ENCODE measurements at regions not wholly inside any gene's neighbourhood (a gene's known extent, or its start where the extent isn't known, plus 50 kb on each side); places are given as distances from the start of the nearest gene placed in this dataset.

DNA sequence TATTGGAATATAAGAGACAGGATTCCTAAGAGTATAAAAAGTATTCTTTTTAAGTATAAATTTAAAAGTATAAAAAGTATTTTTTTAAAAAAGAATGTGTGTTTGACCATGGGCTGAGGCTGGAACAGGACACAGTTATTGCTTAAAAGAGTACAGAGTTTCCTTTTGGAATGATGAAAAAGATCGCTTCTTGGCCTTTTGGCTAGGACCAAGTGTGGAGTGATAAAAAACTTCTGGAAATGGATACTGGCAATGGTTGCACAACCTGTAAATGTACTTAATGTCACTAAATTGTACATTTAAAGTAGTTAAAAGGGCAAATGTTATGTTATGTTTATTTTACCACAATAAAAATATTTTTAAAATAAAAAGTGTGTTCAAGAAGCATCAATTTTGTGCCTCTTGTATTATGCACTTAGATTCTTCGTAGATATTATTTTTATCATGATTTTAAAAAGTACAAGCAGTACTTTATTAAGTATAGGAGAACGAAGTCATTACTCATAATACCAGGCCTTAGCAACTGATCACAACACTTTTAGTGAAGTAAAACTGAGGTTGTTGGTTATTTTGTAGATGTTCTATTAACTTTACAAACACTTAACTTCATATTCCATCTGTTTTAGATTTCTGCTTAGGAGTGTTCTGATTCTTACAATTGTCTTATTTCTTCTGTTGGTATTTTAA is 389.1 kb upstream of the ZP4 start:
- no peak for DNase-seq (ENCODE audit: low spot score)

DNA sequence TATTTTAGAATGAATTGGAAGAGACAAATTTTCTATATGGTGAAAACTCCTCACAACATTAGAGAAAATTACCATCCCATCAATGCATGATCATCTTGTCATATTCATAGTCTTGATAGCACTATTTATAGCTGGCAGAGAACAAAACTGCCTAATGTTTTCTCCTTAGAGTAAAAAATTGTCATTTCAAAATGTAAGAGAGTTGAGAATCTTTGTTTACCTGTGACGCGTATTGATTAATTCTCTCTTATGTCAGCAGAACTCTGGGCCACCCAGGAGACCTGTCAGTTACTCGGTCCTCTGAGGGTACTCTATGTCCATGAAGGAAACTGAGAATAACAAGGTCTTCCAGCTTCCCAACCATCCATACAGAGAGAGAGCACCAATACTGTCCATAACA is 381.4 kb upstream of the ZP4 start:
- no peak for DNase-seq (ENCODE audit: low spot score)

DNA sequence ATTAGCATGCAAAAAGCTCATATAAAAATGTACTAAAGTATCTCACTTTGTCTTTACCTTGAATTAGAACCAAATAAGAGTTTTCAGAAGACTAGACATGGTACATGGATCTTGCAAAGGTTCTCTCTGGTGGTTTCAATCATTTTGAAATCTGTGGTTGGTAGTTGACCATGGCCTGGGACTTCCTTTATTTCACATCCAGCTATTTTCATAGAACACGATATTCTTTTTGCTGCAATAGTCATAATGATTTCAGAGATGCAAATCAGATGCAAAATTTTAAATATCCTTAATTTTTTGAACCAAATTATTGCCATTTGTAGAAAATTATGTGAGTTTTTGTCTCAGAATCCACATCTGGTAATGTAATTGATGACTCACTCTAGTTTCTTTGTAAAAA is 375.1 kb upstream of the ZP4 start:
- no peak for DNase-seq (ENCODE audit: low spot score)

DNA sequence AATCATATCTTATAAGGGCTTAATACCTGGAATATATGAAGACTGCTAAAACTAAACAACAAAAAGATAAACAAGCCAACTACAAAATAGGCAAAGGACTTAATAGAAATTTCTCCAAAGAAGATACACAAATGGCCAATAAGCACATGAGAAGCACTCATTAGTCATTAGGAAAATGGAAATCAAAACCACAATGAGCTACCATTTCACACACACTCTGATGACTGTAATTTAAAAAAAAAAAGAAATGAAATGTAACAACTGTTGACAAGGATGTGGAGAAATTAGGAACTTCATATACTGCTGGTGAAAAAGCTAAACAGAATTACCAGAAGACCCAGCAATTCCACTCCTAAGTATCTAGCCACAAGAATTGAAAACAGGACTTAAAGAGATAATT is 374.2 kb upstream of the ZP4 start:
- DNase-seq (ENCODE audit: low spot score): no peak

DNA sequence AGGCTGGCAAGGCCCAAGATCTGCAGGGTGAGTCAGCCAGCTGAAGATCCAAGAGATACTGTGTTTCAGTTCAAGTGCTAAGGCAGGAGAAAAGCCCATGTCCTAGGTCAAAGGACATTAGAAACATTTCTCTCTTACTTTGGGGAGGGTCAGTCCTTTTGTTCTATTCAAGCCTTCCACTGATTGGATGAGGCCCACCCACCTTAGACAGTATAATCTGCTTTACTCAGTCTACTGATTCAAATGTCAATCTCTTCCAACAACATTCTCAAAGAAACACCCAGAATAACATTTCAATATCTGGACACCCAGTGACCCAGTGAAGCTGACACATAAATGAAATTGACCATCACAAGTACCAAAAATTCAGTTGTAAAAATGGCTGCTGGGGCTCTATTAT is 367.8 kb upstream of the ZP4 start:
- DNase-seq (ENCODE audit: low spot score): no peak

DNA sequence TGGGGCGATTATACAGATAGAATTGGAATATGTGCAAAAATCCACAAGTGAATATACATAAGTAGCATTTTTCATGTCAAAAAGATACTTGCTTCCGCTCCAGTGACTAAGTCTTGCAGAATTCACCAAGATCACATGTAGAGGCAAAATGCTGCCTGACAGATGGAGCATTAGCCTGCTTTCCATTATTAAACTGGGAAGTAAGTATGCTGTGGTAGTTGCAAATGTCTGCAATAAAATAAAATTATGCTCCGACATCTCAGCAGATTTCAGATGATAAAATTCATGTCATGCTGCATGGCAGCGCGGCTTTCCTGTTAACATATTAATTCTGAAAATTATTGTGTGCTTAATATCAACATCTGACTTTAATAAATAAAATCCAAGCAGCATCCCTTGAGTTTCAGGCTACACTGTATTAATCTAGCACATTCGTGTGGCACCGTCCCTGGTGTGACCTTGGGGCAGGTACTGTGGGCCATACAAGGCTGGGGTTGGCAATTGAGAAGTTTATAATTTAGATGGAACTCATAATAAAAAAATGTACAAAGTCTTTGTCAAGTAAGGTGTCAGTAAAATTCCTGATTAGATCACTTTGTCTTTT is 366.4 kb upstream of the ZP4 start:
- DNase-seq (ENCODE audit: low spot score): no peak

DNA sequence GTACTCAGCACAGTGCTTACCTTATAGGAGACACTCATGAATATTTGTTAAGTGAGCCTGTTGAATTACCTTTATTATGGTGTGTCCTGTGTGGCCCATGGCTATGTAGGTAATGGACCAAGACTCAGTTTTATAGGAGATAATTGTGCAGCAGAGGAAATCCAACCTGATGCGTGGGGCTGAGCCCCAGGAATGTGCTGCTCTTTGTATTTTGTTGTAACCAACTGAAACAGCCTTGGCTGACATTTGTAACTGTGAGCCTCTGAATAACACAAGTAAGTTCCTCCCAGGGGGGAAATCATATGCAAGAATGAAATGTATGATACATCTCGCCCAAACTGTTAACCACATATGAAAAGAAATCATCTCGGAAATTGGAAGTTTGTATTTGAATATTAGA is 364.2 kb upstream of the ZP4 start:
- DNase-seq (ENCODE audit: low spot score): no peak

DNA sequence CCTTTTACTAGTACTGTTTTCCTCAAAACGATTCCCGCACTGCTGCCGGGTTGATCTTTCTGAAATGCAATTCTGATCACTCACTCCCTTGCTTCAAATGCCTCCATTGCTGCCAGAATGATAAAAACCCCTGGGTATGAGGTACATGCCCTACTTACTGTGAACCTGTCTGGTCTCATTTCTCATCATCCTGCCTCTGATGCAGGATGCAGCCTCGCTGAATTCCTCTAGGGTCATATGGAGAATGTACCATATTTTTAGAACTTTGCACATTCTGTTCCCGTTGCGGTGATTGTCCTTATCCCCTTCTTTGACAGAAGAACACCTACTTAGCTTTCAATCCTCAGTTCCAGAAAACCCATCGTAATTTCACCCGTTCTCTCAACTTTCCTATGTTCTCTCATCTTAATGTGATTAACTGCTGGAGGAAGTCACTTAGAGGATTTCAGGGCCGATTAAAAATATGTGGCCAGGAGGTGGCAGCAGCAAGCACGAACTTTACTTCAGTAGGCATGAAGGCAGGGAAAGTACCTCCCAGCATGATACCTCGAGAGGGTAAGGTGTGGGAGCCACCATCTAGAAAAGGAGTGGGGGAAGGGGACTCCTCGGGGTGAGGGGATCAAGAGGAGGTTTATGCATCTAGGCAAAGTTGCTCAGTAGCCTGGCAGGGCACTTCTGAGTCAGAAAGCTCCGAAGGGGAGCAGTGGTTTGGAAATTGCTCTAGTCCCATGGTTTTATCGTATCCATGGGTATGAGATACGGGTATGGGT is 361.5 kb upstream of the ZP4 start:
- peak; percentile 54 for DNase-seq (ENCODE audit: low spot score)

DNA sequence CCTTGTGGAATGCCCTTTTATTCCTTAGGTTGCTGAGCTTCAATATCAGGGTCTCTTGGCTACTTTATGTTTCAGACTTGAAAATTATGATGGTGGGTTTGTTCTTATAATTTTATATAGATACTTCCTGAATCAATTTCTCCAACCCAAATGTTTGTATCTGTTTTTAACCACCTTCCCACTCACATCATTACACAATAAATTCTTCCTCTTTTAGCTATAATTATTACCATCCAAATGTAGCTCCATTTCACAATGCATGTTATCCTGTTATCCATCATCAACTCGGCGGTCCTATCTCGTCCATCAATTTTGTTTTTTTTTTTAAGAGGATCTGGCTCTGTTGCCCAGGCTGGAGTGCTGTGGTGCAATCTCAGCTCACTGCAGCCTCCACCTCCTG is 357.6 kb upstream of the ZP4 start:
- no peak for DNase-seq (ENCODE audit: low spot score)

DNA sequence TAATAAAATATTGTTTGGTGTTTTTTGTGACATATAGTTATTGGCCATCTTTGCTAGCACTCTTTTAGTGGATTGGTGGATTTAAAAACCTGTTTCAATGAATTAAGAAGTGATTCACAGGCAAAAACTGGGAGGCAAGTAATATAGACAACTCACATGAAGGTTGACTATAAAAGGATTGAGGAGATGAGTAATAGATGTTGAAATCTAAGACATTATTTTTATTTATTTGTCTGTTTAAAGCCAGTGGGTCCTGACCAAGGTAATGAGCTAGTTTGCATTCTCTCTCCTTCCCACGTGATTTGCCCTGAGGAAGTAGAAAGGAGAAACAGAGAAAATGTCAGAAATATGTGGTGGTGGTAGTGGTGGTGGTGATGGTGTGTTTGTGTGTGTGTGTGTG is 351.5 kb upstream of the ZP4 start:
- no peak for DNase-seq (ENCODE audit: low spot score)

DNA sequence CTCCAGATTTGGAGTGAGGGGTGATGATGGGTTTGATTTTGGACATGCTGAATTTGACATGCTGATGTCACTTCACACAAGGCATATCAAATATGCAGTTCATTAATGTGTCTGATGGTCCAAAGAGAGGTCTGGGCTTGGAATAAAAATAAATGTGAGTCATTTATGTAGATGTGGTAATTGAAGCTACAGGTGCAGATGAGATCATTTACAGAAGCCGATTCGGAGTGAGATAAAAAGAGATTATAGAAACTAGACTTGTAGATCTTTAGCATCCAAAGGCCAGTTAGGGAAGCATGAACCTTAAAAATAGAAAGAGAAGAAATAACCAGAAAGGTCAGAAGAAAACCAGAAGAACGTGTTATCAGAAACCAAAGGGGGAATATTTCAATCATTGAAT is 350.9 kb upstream of the ZP4 start:
- no peak for DNase-seq (ENCODE audit: low spot score)

DNA sequence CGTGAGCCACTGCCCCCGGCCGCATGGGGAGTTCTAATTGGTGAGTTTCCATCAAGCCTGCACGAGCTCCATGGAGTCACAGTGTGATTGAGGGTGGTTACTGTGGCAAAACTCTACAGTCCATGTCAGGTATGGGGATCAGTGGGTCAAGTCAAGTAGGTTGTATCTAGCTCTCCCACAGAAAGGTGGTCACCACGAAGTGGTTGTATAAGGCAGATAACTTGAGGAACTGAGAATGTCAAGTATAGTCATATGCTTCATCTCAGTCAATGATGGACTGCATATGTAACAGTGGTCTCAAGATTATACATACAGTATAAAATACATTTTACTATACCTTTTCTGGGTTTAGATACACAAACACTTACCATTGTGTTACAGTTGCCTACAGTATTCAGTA is 348.6 kb upstream of the ZP4 start:
- DNase-seq (ENCODE audit: low spot score): no peak

DNA sequence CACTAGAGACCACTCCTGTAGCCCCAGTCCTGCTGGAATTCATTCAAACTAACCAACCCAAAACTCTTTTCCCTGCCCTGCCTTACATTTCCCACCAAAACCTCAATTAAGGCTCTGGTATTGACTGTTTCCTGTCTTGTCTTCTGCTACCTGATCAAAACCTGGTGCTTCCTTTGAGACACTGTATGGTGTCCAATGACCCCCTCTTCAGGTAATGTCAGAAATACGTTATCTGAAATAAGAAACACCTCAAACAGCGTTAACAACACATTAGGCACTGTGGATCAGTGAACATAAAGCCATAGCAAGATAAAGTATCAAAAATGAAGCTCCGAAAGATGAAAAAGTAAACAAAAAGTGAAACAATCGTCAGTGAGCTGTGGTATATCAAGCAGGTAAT is 343.2 kb upstream of the ZP4 start:
- no peak for DNase-seq (ENCODE audit: low spot score)

DNA sequence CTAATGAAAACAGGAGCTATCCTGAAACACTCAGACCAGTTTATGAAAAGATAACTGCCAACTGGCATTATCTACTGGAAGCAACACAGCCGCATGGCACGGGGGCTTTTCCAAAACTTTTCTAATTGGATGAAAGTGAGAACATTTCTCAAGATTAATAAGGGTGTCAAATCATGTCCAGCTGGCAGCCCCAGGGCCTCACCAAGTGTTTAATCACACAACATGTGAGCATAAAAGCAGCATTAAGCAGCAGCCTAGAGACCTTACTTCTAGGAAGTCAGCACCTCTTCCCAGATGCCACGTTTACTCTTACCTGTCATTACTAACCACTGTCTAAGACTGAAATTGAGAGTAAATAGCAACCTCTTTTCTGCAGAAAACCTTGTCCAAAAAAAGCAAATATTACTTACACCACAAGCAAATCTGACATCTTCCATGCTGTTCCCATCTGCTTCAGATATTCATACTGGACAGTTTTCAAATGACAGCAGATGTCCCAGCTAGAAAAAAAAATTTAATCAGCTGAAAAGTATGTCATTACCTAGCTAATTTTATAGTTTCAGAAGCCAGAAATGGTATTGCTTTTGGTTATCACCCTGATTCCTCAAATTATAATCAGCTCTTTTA is 341.5 kb upstream of the ZP4 start:
- DNase-seq (ENCODE audit: low spot score): no peak

DNA sequence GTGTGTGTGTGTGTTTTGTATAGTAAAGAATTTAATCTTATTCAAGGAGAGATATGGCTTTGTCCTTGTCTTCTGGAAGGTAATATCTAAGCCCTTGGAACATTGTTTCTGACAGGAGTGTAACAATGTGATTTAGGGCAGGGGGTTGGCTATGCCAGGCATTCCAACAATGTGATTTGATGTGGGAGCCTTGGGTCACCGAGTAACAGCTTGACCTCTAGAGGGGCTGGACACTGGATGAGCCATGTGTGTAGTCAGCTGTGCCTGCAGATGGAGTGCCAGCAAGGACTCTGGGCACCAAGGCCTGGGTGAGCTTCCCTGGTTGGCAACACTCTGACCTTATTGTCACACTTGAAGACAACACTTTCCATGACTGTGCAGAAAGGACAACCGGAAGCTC is 336.1 kb upstream of the ZP4 start:
- DNase-seq (ENCODE audit: low spot score): no peak

DNA sequence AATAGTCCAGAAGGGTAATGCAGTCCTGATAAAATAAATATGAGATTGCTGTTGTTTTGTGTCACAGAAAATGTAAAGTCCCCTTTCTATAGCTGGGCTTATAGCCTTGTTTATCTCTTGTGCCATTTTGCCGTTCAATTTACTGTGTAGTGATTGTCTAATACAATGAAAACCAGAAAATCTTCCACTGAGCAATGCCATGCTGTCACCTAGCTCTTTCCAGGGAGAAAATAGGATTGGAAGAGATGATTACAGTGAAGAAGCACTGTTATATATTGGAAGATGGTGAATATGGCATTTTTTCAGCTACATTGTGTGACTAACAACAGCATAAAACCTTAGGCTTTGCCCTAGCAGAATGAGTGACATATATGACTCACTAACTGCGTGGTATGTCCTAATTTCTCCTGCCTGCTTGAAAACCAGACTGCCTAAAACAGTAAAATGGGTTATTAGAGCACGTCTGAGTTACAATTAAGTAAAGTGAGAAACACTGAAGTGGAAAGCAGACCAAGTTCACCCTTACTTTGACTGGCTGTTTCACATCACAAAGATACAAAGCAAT is 332.4 kb upstream of the ZP4 start:
- peak; percentile 40 for DNase-seq (ENCODE audit: low spot score)

DNA sequence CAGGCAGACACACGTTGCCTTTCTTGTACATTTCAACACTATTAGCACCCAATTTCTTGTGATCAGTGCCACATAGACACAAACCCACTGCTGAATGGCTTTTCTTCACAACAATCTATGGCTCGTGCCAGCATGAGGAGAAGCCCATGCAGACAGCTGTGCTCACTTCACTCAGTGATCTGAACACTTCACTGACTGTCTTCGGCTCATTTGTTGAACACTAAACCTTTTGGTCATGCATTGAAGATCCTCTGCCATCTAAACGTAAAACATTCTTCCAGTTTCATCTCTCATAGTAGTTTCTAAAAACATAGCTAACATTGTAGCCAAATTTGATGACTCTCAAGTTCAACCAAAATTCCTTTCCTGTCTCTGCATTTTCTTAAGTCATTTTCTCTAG is 331.0 kb upstream of the ZP4 start:
- DNase-seq (ENCODE audit: low spot score): no peak

DNA sequence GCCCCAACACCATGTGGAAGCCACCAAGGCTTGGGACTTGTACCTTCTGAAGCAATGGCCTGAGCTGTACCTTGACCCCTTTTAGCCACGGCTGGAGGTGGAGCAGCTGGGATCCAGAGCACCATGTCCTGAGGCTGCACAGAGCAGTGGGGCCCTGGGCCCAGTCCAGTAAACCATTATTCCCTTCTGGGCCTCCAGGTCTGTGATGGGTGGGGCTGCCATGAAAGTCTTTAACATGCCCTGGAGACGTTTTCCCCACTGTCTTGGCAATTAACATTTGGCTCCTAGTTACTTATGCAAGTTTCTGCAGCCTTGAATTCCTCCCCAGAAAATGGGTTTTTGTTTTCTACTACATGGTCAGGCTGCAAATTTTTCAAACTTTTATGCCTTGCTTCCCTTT is 323.7 kb upstream of the ZP4 start:
- DNase-seq (ENCODE audit: low spot score): no peak

DNA sequence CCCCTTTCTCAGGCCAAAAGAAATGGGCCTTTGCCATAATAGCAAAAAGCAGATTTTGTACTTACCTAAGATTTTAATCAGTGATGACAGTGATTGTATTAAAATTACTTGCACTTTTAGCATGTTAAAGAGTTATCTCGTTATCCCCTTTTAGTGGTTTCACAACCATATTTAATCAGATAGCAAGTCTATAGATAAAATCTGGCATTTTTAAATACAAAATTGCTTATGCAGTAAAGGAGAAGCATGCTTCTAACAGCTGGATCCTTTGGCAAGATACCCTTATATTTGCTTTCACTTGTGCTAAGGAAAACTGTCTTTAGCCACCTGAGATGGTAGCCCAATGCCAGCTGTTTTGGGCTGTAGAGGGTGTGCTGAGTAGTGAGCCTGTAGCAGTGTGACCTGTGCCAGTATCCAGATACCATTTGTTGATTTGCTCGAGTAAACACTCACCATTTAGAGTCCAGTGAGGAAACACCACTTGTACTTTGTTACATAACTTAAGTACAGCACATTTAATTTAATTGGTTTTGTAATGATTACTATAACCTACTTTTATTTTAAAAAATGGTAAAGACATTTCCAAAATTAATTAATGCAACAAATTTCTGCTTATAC is 314.4 kb upstream of the ZP4 start:
- no peak for DNase-seq (ENCODE audit: low spot score)

DNA sequence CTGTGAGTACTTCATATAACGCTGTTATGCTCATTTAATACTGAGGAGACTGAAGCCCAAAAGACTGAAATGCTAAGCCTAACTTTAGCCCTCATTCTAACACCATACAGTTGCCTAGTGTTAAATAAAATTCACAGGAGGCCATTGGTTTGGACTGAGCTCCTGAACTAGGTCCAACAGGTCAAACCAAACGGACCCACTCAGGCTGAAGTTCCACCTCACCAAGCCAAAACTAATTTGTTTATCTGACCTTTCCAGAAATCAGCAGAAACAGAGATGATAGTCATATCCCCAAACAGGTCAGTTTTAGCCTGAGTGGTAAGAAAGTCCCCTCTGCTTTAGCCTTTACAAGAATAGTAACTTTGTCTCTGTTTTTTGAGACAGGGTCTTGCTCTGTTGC is 311.3 kb upstream of the ZP4 start:
- no peak for DNase-seq (ENCODE audit: low spot score)

DNA sequence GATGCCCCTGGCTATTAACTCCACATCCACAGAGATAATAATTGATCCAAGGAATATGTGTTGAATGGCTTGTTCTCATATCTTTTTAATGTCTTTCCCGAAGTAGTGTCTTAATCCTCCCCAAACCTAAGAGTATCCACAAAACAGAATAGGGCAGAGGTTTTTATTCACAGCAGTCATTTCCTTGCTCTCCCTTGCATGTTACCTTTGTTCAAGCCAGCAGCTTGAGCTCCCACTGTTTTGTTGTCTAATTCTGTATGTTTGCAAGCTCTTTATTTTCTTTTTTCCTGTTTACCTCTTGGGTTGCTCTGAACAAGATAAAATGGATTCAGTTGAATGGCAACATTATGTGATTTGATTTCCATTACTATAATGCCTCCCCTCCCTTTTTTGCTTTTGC is 308.6 kb upstream of the ZP4 start:
- no peak for DNase-seq (ENCODE audit: low spot score)

DNA sequence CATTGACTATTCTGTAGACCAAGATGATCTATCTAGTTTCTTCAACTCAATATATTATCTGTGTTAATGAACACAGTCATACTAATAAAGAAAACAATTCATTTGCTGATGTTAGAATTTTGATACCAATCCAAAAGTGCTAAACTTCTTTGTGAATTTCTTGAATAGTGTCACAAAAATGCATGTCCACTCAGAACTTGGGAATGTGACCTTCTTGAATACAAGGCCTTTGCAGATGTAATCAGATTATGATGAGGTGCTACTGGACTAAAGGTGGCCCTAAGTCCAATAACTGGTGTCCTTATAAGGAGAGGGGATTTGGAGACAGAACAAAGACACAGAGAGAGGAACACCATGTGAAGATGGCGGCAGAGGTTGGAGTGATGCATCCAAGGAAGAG is 305.8 kb upstream of the ZP4 start:
- no peak for DNase-seq (ENCODE audit: low spot score)

Measured in COLO829 (cell line).